H1 (cell line): ENCODE measurements at regions not wholly inside any gene's neighbourhood (a gene's known extent, or its start where the extent isn't known, plus 50 kb on each side); places are given as distances from the start of the nearest gene placed in this dataset.

ENCODE experiments used
- CHD1 ChIP-seq: IDR thresholded peaks from 2 replicates; pipeline ENCODE4 v1.6.1; 2012; ENCODE audit warnings: low read depth, low read length, improper control_type of control experiment
- CTCF ChIP-seq, 3 experiments: IDR thresholded peaks; 1 replicate in 2 of 3; 2 replicates in 1 of 3; pipeline versions ENCODE4 v1.5.1 to v1.6.1; 2011; ENCODE audit warnings: low read length in 3 of 3, mild to moderate bottlenecking in 3 of 3, inconsistent platforms in 2 of 3, low read depth in 1 of 3, moderate library complexity in 1 of 3; ENCODE audit not compliant: insufficient read depth in 1 of 3; ENCODE audit errors: control extremely low read depth in 1 of 3
- POLR2A ChIP-seq, 2 experiments: IDR thresholded peaks; 1 replicate in 1 of 2; 2 replicates in 1 of 2; pipeline ENCODE4 v1.6.1; 2011; ENCODE audit warnings: low read depth in 2 of 2, low read length in 2 of 2, mild to moderate bottlenecking in 2 of 2; ENCODE audit errors: control extremely low read depth in 1 of 2
- POLR2AphosphoS5 ChIP-seq: IDR thresholded peaks from 2 replicates; pipeline ENCODE4 v1.6.1; 2011; ENCODE audit warnings: low read depth, low read length
- RAD21 ChIP-seq, 2 experiments: IDR thresholded peaks in 1 of 2; conservative IDR thresholded peaks in 1 of 2; 2 replicates each; pipeline ENCODE4 v1.6.1; 2011; ENCODE audit warnings: low read depth in 2 of 2, low read length in 2 of 2, improper control_type of control experiment in 1 of 2, inconsistent platforms in 1 of 2, mild to moderate bottlenecking in 1 of 2, moderate library complexity in 1 of 2
- RBBP5 ChIP-seq: IDR thresholded peaks from 2 replicates; pipeline ENCODE4 v1.7.1; 2012; ENCODE audit warnings: low read depth, mild to moderate bottlenecking, inconsistent platforms, low read length, moderate library complexity, borderline replicate concordance
- RNF2 ChIP-seq: fragments of 200-900, 300-1000 bp; sonication (generic); IDR thresholded peaks from 2 replicates; pipeline ENCODE4 v1.7.1; 2016; ENCODE audit warnings: borderline replicate concordance, low read depth, mild to moderate bottlenecking, antibody characterized with exemption, low read length; ENCODE audit not compliant: poor library complexity, severe bottlenecking; ENCODE audit errors: missing control alignments
- TAF1 ChIP-seq: IDR thresholded peaks from 2 replicates; pipeline ENCODE4 v1.6.1; 2011; ENCODE audit warnings: mild to moderate bottlenecking, low read depth, low read length

- no peak for TF ChIP-seq POLR2A (IDR thresholded peaks at IDR 0.05; ENCODE audit: control extremely low read depth in 1 of 2, low read depth in 2 of 2, low read length in 2 of 2)
- TF ChIP-seq RBBP5 = no peak
- no peak for TF ChIP-seq CTCF (IDR thresholded peaks at IDR 0.05; ENCODE audit: control extremely low read depth in 1 of 3, insufficient read depth in 1 of 3, low read depth in 1 of 3, low read length in 3 of 3)
- no peak for TF ChIP-seq CHD1
- no peak for TF ChIP-seq RNF2
- TF ChIP-seq POLR2AphosphoS5 = no peak
- TF ChIP-seq RAD21 (IDR thresholded peaks at IDR 0.05 in 1 of 2, conservative IDR thresholded peaks at IDR 0.05 in 1 of 2; ENCODE audit: low read depth in 2 of 2, low read length in 2 of 2) = no peak
- TF ChIP-seq TAF1 = no peak
These were observed 88.6 kb upstream of the PLXNA2 start for GRCh38 chr1:208332774-208333126.
